Osteoblast (primary cell): ENCODE measurements at regions not wholly inside any gene's neighbourhood (a gene's known extent, or its start where the extent isn't known, plus 50 kb on each side); places are given as distances from the start of the nearest gene placed in this dataset.
"Not testable (repeated sequence)": the region's sequence is repeated elsewhere in the genome, so short reads cannot be mapped to it uniquely, and the experiment has no call there.

Source experiments
- DNase-seq: peaks from one replicate; pipeline ENCODE4 v3.0.0; 2011; ENCODE audit warnings: low spot score, mixed read lengths; ENCODE audit not compliant: insufficient read length; ENCODE audit errors: missing footprints
- H2AFZ ChIP-seq: 2 replicates; pipeline ENCODE4 v1.6.0; 2011; ENCODE audit warnings: mild to moderate bottlenecking, low read length
- H3K27ac ChIP-seq: 2 replicates; pipeline ENCODE4 v1.5.1; 2011; ENCODE audit warnings: mild to moderate bottlenecking, low read depth, low read length, moderate library complexity
- H3K27me3 ChIP-seq: 2 replicates; pipeline ENCODE4 v1.6.0; 2012; ENCODE audit warnings: mild to moderate bottlenecking, control low read depth, inconsistent platforms, low read length, moderate library complexity; ENCODE audit not compliant: insufficient read depth
- H3K36me3 ChIP-seq: 2 replicates; pipeline ENCODE4 v1.5.1; 2011; ENCODE audit warnings: mild to moderate bottlenecking, low read length, control low read depth, moderate library complexity; ENCODE audit not compliant: insufficient read depth
- H3K4me1 ChIP-seq: 2 replicates; pipeline ENCODE4 v1.5.1; 2011; ENCODE audit warnings: mild to moderate bottlenecking, low read length, control low read depth, moderate library complexity; ENCODE audit not compliant: insufficient read depth
- H3K4me2 ChIP-seq: 2 replicates; pipeline ENCODE4 v1.6.0; 2011; ENCODE audit warnings: mild to moderate bottlenecking, low read length; ENCODE audit not compliant: insufficient read depth
- H3K4me3 ChIP-seq: fragments of 200-600 bp; sonication (generic); 3 replicates; pipeline ENCODE4 v1.5.1; 2012; ENCODE audit warnings: mild to moderate bottlenecking, low read length, inconsistent platforms; ENCODE audit not compliant: insufficient read depth
- H3K79me2 ChIP-seq: 2 replicates; pipeline ENCODE4 v1.6.0; 2012; ENCODE audit warnings: mild to moderate bottlenecking, low read length, control low read depth, inconsistent platforms; ENCODE audit not compliant: insufficient read depth
- H3K9me3 ChIP-seq: 2 replicates; pipeline ENCODE4 v1.5.1; 2011; ENCODE audit warnings: low read depth, low read length, control low read depth
- H4K20me1 ChIP-seq: 2 replicates; pipeline ENCODE4 v1.6.0; 2012; ENCODE audit warnings: mild to moderate bottlenecking, low read length, control low read depth; ENCODE audit not compliant: insufficient read depth
- TF ChIP-seq, protein P1 (sequence below): IDR thresholded peaks from 2 replicates; pipeline ENCODE4 v1.5.1; 2011; ENCODE audit warnings: mild to moderate bottlenecking, low read depth, low read length, moderate library complexity; ENCODE audit errors: extremely low read depth

DNA sequence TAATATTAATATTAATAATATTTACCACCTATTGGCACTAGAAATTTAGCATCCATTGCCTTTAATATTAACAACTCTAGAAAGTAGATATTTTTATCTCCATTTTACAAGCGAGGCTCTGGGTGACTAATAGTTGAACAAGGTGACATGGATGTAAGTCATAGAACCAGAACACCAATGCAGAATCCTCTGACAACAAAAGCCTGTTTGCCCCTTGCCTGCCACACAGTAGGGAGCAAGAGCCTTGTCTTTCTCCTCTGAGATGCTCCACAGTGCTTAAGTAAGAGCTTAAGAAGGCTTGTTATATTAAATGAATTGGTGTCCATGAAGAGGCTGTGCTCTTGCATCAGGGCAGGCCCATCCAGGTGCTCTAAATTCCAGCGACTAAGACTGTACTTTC is 51.2 kb upstream of the LBX1 start:
- Histone ChIP-seq H3K4me2 (no peak overlapping the region), H3K27me3 (peaks cover 38% of the 10 kb centered on the region), H3K27ac (no peak overlapping the region), H3K4me3 (no peak overlapping the region), H4K20me1 (no peaks in the 10 kb centered on the region), H3K79me2 (no peaks in the 10 kb centered on the region), H2AFZ (no peak overlapping the region), H3K4me1 (no peaks in the 10 kb centered on the region), H3K9me3 (no peaks in the 10 kb centered on the region), H3K36me3 (no peaks in the 10 kb centered on the region)
- TF ChIP-seq, protein P1, sequence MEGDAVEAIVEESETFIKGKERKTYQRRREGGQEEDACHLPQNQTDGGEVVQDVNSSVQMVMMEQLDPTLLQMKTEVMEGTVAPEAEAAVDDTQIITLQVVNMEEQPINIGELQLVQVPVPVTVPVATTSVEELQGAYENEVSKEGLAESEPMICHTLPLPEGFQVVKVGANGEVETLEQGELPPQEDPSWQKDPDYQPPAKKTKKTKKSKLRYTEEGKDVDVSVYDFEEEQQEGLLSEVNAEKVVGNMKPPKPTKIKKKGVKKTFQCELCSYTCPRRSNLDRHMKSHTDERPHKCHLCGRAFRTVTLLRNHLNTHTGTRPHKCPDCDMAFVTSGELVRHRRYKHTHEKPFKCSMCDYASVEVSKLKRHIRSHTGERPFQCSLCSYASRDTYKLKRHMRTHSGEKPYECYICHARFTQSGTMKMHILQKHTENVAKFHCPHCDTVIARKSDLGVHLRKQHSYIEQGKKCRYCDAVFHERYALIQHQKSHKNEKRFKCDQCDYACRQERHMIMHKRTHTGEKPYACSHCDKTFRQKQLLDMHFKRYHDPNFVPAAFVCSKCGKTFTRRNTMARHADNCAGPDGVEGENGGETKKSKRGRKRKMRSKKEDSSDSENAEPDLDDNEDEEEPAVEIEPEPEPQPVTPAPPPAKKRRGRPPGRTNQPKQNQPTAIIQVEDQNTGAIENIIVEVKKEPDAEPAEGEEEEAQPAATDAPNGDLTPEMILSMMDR, result no peak
- peak; percentile 19 for DNase-seq

DNA sequence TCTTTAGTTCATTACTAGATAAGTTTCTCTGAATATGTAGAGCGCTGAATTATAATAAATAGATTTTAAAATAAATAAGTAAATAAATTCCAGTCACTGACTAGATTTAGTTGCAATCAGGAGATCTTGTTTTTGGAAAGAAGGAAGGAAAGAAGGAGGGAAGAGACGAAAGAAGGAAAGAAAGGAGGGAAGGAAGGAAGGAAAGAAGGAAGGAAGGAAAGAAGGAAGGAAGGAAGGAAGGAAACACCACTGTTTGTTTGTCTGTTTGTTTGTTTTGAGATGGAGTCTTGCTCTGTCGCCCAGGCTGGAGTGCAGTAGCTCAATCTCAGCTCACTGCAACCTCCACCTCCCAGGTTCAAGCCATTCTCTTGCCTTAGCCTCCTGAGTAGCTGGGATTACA is 51.7 kb upstream of the LBX1 start:
- H3K79me2 ChIP-seq, H3K9me3 ChIP-seq, H3K36me3 ChIP-seq, H4K20me1 ChIP-seq, H3K4me1 ChIP-seq, H3K4me2 ChIP-seq, H3K4me3 ChIP-seq, DNase-seq, H3K27ac ChIP-seq, H2AFZ ChIP-seq: not testable (repeated sequence)
- H3K27me3 ChIP-seq, result peaks cover 40% of the 10 kb centered on the region

DNA sequence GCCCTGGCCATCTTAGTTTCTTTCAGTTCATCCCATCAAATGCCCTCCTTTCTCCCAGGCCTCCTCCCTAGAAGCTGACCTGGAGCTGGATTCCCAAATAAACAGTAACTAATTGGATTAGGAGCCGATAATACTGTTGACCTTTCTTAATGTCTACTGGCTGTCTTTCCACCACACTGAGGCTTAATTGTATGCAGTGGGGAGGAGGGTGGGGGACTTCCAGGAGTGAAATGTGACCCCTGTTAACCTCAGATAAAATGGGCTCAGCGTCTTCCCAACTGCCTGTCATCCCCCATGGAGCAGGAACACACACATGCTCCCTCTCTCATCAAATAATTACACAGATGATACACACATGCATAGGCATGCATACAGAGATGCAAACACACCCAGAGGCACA is 53.7 kb upstream of the LBX1 start:
- no peak overlapping the region for H3K4me2 ChIP-seq
- H3K36me3 ChIP-seq, result no peaks in the 10 kb centered on the region
- TF ChIP-seq, protein P1, result no peak
- no peaks in the 10 kb centered on the region for H4K20me1 ChIP-seq
- no peaks in the 10 kb centered on the region for H3K4me1 ChIP-seq
- DNase-seq, result peak; percentile 61
- H3K27ac ChIP-seq, result no peak overlapping the region
- no peak overlapping the region for H3K4me3 ChIP-seq
- no peaks in the 10 kb centered on the region for H3K79me2 ChIP-seq
- peaks cover 53% of the 10 kb centered on the region for H3K27me3 ChIP-seq
- H2AFZ ChIP-seq, result no peak overlapping the region
- H3K9me3 ChIP-seq, result no peaks in the 10 kb centered on the region

DNA sequence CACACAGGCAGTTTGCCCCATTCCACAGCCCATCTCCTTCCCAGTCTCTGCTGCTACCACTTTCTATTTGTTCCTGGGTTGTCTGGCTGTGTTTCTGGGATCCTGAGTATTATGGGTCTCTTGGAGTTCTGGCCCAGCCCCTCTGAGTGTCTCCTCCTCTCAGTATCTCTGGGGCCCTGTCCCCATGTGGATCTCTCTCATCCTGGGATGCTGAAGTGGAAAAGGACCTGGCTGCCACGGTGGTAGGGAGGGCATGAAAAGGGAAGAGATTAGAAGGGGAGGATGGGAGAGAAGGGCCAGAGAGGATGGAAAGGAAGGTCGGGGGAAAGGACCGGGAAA is 54.5 kb upstream of the LBX1 start:
- Histone ChIP-seq H3K79me2 (no peaks in the 10 kb centered on the region), H4K20me1 (no peaks in the 10 kb centered on the region), H3K9me3 (no peaks in the 10 kb centered on the region), H2AFZ (no peak overlapping the region), H3K4me3 (no peak overlapping the region), H3K36me3 (no peaks in the 10 kb centered on the region), H3K27ac (no peak overlapping the region), H3K27me3 (peaks cover 53% of the 10 kb centered on the region), H3K4me2 (no peak overlapping the region), H3K4me1 (no peaks in the 10 kb centered on the region)
- TF ChIP-seq, protein P1, result no peak
- DNase-seq, result peak; percentile 32
